HG02870 (cell line): ENCODE measurements at regions not wholly inside any gene's neighbourhood (a gene's known extent, or its start where the extent isn't known, plus 50 kb on each side); places are given as distances from the start of the nearest gene placed in this dataset.

Experiments
- ATAC-seq: cut with Tn5 transposase; IDR thresholded peaks from one replicate; pipeline ENCODE4 v1.9.1; 2021; ENCODE audit warnings: mild to moderate bottlenecking, moderate library complexity; ENCODE audit not compliant: unreplicated experiment

DNA sequence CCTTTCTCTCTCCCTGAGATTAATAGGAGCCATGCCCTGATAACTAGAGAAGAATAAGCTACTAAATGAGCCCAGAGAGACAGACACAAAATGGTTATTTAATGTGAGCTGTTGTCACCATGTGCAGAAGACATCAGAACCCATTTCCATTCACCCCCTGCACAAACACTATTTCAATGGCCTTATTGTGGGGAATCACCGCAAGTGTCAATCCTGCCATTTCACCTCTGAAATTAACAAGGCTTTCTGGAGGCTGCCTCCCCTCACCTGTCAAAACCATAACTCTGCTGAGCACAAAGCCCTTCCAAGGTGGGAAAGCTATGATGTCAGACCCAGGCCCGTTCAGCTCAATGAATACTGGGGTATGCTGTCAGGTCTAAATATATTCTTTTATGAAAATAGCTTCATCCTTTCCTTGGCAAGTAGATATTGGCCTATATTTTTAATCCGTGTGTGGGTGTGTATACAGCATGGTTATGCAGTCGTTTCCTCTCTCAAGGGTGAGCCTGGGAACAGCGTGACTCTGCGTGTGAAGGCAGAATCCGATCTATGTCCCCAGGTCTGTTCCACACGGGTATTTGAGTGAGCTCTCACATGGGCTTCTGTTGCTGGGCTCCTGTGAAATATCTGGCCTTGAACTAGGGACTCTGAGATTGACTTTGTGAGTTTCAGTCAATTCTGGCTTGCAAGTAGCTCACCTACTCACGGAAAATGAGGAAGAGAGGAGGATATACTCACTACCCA lies 266.3 kb downstream of the FBXW7 start:
- ATAC-seq, result no peak

DNA sequence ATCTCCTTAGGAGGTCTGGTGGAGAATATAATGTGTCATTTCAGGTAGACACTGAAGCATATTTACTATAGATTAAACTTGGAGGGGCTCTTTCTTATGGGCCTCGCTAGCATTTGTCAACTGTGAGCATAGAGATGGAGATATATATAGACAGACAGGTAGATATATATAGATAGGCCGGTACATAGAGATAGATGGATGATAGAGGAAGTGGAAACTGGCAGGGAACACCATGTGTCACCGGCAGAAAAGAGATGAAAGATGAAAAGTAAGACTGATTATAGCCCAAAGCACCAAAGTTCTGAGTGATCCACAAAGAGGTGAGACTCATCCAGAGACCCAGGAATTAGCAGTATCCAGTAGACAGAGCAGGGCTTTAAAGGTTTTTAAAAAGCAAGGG lies 268.1 kb downstream of the FBXW7 start:
- ATAC-seq, result no peak

GRCh38 chr4:152266831-152267480 lies 268.9 kb downstream of the FBXW7 start:
- ATAC-seq, result no peak

- no peak for ATAC-seq
These were observed 270.7 kb downstream of the FBXW7 start for GRCh38 chr4:152265149-152265621.

DNA sequence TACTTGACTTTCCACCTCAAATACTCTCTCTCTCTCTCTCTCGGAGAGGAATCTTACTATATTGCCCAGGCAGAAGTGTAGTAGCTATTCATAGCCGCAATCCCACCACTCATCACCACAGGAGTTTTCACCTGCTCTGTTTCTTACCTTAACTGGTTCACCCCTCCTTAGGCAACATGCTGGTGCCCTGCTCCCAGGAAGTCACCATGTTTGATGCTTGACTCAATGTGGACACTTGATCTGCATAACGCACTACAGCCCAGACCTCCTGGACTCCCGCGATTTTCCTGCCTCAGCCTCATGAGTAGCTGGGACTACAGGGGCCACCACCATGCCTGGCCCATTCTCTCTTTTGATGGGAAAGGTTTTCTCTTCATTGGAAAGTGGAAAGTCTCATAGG lies 271.8 kb downstream of the FBXW7 start:
- no peak for ATAC-seq

- ATAC-seq, result no peak
These were observed 276.0 kb downstream of the FBXW7 start for GRCh38 chr4:152259866-152260265.

- ATAC-seq, result no peak
These were observed 276.8 kb downstream of the FBXW7 start for GRCh38 chr4:152258804-152259708.

DNA sequence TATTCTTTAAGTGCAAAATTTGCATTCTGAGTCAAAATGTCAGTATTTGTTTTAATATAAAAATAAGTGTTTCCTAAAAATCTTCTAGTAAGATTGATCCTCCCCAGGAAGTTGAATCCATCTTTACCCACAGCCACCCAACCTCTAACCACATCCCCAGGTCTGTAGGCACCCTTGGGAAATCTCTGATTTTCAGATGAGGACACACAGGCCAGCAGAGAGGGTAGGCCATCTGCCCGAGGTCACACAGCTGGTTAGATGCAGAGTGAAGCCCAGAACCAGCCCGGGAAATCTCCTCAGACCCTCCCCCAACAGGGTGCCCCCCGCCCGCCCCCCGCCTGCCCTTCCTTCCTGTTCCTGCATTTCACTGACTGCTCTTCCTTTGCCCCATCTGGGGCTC lies 277.5 kb downstream of the FBXW7 start:
- ATAC-seq, result no peak

- ATAC-seq, result no peak
These were observed 278.3 kb downstream of the FBXW7 start for GRCh38 chr4:152257601-152258066.

DNA sequence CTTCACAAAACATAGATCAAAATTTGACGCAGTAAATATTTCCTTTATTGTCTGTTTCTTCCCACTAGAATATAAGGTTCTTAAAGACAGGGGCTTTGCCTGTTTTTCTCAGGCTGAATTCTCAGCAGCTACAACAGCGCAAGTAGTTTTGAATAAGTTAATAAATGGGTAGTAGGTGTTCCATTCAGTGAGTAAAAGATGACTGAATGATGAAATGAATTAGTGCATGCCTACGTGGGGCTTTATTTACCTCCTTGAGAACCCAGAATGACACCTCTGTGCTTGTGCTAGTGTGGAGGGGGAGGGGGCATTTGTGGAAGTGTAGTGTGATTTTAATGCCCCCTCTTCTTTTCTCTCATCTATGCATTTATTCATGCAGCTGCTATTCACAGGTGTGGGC lies 278.9 kb downstream of the FBXW7 start:
- no peak for ATAC-seq

- ATAC-seq, result peak; percentile 91
These were observed 280.5 kb downstream of the FBXW7 start for GRCh38 chr4:152255437-152255836.

DNA sequence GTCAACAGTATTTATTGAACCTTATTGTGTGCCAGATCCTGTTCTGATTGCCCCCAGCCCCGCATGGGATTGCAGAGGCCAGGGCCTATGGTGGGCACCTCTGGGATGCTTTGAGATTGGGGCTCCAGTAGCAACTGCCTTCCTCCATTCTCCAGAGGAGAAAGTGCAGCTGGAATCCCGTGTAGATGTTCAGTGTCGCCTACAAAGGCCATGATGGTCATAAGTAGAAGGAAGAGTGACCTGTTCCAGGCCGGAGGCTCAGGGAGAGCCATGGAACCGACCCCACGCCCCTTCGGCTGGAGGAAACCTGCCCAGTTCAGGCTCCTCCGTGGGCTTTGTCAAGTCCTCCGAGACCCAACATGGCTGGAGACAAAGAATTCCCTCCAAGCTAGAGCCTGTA lies 287.5 kb downstream of the FBXW7 start:
- ATAC-seq, result no peak

GRCh38 chr4:152247271-152247975 lies 288.5 kb downstream of the FBXW7 start:
- no peak for ATAC-seq

- no peak for ATAC-seq
These were observed 289.2 kb downstream of the FBXW7 start for GRCh38 chr4:152246659-152247058.

DNA sequence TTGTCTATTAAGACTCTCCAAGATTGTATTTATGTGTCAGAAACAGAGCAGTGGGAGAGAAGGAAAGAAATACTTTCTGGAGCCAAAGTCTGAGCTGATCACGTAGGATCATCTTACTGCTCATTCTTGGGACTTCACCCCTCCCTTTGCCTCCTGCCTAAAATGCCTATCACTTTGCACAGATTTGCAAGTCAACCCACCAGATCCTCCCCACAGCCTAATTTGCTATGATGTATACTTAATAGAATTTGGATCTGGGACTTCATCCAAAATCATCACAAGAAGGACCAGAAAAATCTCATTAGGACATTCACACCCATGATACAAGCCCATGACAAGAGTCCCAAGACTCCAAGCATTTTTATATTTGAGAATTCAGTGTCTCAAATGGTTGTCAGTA lies 290.2 kb downstream of the FBXW7 start:
- ATAC-seq, result no peak

DNA sequence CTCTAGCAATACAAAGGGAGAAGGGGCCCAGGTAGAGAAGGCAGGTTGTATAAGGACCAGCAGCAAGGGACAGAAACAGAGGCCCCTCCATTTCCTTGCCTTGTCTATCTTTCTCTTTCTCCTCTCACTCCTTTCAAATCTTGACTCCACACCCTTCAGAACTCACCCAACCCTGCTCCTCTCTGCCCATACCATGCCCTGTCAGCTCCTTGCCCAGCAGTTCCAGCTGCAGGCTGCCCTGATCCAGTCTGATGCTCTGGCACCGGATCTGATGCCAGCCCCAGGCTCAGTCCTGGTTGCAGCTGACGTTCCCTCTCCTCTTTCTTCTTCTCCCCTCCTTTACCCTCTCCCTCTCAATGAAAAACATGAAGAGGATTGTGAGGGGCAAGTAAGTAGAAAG lies 291.2 kb downstream of the FBXW7 start:
- no peak for ATAC-seq

DNA sequence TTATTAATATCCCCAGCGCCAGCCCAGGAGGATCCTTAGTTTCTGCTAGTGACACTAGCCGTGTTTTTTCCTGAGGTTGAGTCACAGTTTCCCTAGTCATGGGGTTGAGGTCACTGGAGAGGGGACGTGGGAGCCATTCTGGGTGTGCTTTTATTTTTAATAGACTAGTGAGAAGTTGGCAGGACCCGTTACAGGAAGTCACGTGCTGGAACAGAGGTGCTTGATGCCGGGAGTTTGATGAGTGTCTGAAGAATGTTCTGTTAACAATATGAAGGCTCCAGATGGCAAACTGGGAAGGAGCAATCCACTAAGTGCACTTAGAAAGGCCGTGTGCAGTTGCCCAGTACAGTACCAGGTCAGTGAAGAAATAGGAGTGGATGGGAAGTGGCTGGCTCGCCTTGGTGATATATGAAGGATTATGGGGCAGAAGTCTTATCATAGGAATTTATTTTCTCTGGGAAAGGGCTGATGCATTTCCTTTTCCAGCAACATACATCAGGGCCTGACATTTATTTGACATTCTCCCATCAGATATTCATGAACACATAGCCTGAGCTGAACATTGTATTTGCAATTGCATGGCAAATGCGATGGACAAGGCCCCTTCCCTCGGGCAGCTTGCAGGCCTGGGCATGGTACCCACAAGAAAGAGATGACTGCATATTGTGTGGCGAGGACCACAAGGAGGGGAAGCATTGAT lies 291.8 kb downstream of the FBXW7 start:
- no peak for ATAC-seq

DNA sequence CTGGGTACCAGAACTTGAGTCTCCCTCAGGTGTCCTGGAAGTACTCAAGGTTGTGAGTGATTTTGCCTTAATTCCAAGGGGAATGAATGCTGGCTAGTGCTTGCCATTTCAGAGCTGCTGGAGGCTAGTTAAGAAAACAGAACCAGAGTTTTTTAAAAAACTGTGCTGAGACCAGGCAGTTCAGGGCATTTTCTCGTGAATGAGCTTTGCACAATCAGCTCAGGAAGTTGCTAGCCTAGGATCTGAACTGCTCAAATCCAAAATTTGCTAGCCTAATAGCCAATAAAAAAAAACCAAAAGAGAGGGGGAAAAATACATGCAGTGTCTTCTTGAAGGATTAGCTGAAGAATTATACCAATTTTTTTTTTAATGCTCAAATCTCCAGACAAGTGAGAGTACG lies 292.7 kb downstream of the FBXW7 start:
- ATAC-seq, result no peak

GRCh38 chr4:152240232-152240631 lies 295.7 kb downstream of the FBXW7 start:
- ATAC-seq, result no peak

- ATAC-seq, result no peak
These were observed 296.7 kb downstream of the FBXW7 start for GRCh38 chr4:152239216-152239615.
